ENCODE measurements at regions not wholly inside any gene's neighbourhood (a gene's known extent, or its start where the extent isn't known, plus 50 kb on each side); places are given as distances from the start of the nearest gene placed in this dataset.

GRCh38 chr2:7953195-7953594, 728.7 kb upstream of the ID2 start:
- TF ChIP-seq TAF1 (IDR thresholded peaks at IDR 0.05; ENCODE audit: low read depth) (no peak), REST (IDR thresholded peaks at IDR 0.05; ENCODE audit: low read depth) (no peak), USF1 (IDR thresholded peaks at IDR 0.05) (no peak), ZBTB7A (IDR thresholded peaks at IDR 0.05; ENCODE audit: low read depth) (no peak), EP300 (IDR thresholded peaks at IDR 0.05; ENCODE audit: borderline replicate concordance) (no peak), YY1 (IDR thresholded peaks at IDR 0.05; ENCODE audit: low read depth) (no peak), EGR1 (IDR thresholded peaks at IDR 0.05) (no peak), RAD21 (IDR thresholded peaks at IDR 0.05; ENCODE audit: low read depth) (no peak), FOXM1 (IDR thresholded peaks at IDR 0.05; ENCODE audit: borderline replicate concordance, low read depth) (no peak), CREB1 (IDR thresholded peaks at IDR 0.05; ENCODE audit: low read depth) (no peak), TEAD4 (IDR thresholded peaks at IDR 0.05) (no peak), CEBPB (IDR thresholded peaks at IDR 0.05) (no peak)
